Cardiac muscle cell (in vitro differentiated cells and primary cell): ENCODE measurements at regions not wholly inside any gene's neighbourhood (a gene's known extent, or its start where the extent isn't known, plus 50 kb on each side); places are given as distances from the start of the nearest gene placed in this dataset.

ENCODE experiments used
- DNase-seq, 2 donors: peaks; one replicate each; pipeline versions ENCODE4 v3.0.0 to v3.0.0-alpha.2; 2010 to 2017; ENCODE audit warnings: low read depth in 1 of 2, low spot score in 1 of 2
- H3K27ac ChIP-seq: fragments of 200-600 bp; sonication (generic); 2 replicates; pipeline ENCODE4 v1.5.1; 2016
- H3K27me3 ChIP-seq: fragments of 200-600 bp; sonication (generic); 2 replicates; pipeline ENCODE4 v1.6.0; 2016; ENCODE audit warnings: control low read depth
- H3K36me3 ChIP-seq: fragments of 200-600 bp; sonication (generic); 2 replicates; pipeline ENCODE4 v1.5.1; 2016; ENCODE audit warnings: control low read depth
- H3K4me1 ChIP-seq: fragments of 200-600 bp; sonication (generic); 2 replicates; pipeline ENCODE4 v1.8.1; 2017; ENCODE audit warnings: low read depth, mild to moderate bottlenecking, mixed run types
- H3K4me3 ChIP-seq: fragments of 200-600 bp; sonication (generic); 2 replicates; pipeline ENCODE4 v1.5.1; 2016; ENCODE audit warnings: mild to moderate bottlenecking
- H3K9me3 ChIP-seq: fragments of 200-600 bp; sonication (generic); 2 replicates; pipeline ENCODE4 v1.5.1; 2017; ENCODE audit warnings: low read depth, mild to moderate bottlenecking, control low read depth
- TF ChIP-seq, protein P1 (sequence below): IDR thresholded peaks from 2 replicates; pipeline ENCODE4 v1.5.1; 2012; ENCODE audit warnings: low read depth, mild to moderate bottlenecking, low read length

DNA sequence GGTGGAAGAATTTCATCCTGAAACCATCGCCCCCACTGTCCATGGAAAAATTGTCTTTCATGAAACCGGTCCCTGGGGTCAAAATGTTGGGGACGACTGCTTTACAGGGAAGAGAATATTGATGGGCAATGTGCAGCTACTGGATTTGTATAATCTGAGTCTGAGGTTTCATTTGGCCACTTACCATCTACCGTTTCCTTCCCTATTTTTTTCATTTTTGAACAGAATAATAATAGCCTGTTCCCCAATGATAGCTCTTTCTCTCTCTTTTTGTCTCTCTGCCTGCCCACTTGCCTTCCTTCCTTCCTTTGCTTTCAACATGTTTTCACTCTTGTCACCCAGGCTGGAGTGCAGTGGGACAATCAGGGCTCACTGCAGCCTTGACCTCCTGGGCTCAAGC, 78.3 kb upstream of the TLK1 start:
- Histone ChIP-seq H3K36me3 (no peaks in the 10 kb centered on the region), H3K27ac (no peak overlapping the region), H3K9me3 (no peaks in the 10 kb centered on the region), H3K4me1 (no peaks in the 10 kb centered on the region), H3K4me3 (no peak overlapping the region), H3K27me3 (no peaks in the 10 kb centered on the region)
- TF ChIP-seq, protein P1, sequence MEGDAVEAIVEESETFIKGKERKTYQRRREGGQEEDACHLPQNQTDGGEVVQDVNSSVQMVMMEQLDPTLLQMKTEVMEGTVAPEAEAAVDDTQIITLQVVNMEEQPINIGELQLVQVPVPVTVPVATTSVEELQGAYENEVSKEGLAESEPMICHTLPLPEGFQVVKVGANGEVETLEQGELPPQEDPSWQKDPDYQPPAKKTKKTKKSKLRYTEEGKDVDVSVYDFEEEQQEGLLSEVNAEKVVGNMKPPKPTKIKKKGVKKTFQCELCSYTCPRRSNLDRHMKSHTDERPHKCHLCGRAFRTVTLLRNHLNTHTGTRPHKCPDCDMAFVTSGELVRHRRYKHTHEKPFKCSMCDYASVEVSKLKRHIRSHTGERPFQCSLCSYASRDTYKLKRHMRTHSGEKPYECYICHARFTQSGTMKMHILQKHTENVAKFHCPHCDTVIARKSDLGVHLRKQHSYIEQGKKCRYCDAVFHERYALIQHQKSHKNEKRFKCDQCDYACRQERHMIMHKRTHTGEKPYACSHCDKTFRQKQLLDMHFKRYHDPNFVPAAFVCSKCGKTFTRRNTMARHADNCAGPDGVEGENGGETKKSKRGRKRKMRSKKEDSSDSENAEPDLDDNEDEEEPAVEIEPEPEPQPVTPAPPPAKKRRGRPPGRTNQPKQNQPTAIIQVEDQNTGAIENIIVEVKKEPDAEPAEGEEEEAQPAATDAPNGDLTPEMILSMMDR: no peak
- DNase-seq: no peak

DNA sequence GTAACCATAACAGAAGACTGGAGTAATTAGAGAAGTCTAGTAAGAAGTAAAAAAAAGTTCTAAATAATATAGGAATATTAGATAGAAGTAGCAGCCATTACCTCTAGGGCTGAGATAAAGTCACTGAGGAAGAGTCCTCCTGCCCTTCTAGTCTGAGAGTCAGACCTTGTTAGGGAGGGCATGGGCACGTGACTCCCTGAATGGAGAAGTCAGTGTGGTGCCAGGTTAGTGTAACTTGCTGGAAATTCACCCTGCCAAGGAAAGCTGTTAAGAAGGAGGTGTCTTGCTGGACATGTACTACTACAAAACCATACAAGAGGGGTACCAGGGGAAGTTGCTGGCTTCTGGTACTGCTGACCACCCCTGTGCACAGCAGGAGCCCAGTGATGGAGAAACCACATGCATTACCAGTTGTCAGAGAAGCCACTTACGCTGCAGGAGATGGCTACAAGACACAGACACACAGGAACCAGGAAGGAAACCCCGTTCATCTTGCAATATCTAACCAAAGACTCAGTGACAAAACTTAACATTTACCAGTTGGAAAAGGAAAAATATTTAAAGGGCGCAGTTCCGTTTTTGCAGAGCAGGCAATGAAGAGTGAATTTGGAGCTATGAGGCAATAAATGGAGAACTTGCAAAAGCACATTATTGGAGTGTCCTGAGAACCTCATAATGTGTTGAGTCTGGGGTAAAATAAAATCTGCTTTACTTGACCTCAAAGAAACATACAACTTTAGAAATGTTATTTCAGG, 77.2 kb upstream of the TLK1 start:
- H3K27me3 ChIP-seq: no peaks in the 10 kb centered on the region
- TF ChIP-seq, protein P1: no peak
- no peaks in the 10 kb centered on the region for H3K4me1 ChIP-seq
- DNase-seq: no peak
- no peak overlapping the region for H3K27ac ChIP-seq
- H3K36me3 ChIP-seq: no peaks in the 10 kb centered on the region
- H3K4me3 ChIP-seq: no peak overlapping the region
- H3K9me3 ChIP-seq: no peaks in the 10 kb centered on the region

DNA sequence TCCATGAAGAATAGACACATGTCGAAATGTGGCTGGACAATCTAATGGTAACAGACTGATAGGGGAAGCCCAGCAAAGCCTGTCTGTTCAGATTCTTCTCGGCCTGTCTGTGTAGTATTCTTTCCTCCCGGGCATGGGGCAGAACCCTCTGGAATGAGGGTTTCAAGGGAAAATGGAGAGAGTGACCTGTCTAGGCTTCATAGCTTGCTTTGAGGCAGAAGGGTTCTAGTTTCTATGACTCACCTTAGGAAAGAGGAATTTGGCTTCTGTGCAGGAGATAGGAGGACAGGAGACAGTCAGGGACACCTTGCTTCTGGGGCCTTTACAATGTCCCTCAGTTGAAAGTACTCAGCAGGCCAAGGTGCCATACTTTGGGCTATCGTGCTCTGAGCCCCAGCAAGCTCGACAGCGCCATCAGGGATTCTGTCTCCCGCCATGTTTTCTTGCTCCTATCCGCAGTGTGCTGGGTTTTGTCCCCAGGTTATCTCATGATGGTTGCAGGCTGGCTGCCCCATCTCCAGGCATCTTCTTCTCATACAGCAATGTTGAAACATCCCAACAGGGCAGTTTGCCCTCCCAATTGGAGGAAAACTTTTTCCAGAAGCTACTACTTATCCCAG, 74.7 kb upstream of the TLK1 start:
- H3K4me1 ChIP-seq: no peaks in the 10 kb centered on the region
- H3K9me3 ChIP-seq: no peaks in the 10 kb centered on the region
- no peak for DNase-seq
- no peak overlapping the region for H3K4me3 ChIP-seq
- H3K27me3 ChIP-seq: no peaks in the 10 kb centered on the region
- no peak overlapping the region for H3K27ac ChIP-seq
- no peaks in the 10 kb centered on the region for H3K36me3 ChIP-seq
- TF ChIP-seq, protein P1: no peak

DNA sequence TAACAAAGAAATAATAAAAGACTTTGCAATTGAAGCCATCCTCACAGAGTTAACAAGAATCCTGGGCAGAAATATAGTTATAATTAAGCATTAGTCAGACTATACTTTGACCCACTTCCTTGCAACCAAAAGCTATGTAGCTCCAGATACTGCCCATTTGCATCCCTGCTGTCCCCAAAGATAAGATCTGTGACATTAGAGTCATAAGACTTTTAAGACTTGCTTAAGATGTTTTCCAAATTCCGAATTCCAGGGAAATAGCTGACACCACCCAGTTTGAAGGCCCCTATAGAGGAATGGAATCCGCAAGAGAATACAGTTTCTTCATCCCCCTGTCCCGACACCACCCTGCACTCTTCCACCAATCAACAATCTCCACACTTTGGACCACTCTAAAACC, 69.5 kb upstream of the TLK1 start:
- Histone ChIP-seq H3K36me3 (no peaks in the 10 kb centered on the region), H3K27me3 (no peaks in the 10 kb centered on the region), H3K4me3 (no peak overlapping the region), H3K9me3 (no peaks in the 10 kb centered on the region), H3K4me1 (no peaks in the 10 kb centered on the region), H3K27ac (no peak overlapping the region)
- DNase-seq: no peak
- TF ChIP-seq, protein P1: no peak

DNA sequence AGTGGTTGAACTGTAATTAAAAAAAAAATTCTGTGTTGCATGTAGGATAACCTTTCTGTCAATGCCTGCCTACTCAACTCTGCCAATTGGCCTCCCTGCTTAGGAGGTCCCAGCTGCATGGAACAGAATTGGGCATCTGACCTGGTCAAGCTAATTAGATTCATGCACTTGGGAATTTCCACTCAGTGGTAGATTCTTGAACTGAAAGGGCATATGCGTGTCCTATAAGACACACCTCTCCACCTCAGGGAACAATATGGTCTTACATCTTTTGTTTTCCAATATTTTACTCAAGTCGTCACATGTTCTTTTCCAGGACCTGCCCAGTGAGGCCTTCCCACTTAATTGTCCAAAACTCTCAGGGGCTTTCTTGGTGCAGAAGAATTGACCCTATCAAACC, 68.1 kb upstream of the TLK1 start:
- DNase-seq: no peak
- Histone ChIP-seq H3K4me1 (no peaks in the 10 kb centered on the region), H3K36me3 (no peaks in the 10 kb centered on the region), H3K27ac (no peak overlapping the region), H3K4me3 (no peak overlapping the region), H3K27me3 (no peaks in the 10 kb centered on the region), H3K9me3 (peaks cover 3% of the 10 kb centered on the region)
- TF ChIP-seq, protein P1: no peak
